ENCODE measurements at regions not wholly inside any gene's neighbourhood (a gene's known extent, or its start where the extent isn't known, plus 50 kb on each side); places are given as distances from the start of the nearest gene placed in this dataset.

DNA sequence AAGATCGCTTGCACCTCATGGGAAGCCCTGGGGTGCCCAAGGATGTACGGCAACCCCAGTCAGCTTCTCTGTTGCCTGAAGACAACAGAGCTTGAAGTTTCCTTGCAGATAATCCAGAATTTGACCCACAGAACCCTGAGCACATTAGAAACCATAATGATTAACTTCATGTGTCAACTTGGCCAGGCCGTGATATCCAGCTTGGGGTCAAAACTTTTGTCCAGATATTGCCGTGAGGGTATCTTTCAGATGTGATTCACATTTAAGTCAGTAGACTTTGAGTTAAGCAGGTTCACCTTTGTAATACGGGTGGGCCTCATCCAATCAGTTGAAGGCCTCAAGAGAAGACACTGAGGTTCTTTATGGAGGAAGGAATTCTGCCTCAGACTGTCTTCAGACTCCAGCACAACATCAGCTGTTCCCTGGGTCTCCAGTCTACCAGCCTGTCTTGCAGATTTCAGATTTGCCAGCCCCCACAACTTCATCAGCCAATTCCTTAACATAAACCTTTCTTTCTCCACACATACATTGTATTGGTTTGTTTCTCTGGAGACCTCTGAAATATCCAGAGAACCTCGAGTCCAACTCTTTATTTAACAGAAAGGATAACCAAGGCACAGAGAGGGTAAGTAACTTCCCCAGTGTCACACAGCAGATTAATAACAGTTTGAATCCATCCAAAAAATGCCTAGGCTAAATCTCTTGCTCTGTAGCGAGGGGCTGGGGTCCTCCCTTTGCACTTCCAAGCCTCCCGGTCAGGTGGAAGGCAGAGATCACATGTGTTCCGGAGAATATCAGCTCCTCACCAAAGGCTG, 171.1 kb downstream of the SALL1 start:
- Histone ChIP-seq H3K4me3 (ENCODE audit: low read depth, low read length) (no peak overlapping the region), H3K36me3 (replicated peaks) (no peaks in the 10 kb centered on the region), H3K27me3 (replicated peaks) (no peaks in the 10 kb centered on the region), H3K27ac (no peak overlapping the region)
- TF ChIP-seq, protein P1, sequence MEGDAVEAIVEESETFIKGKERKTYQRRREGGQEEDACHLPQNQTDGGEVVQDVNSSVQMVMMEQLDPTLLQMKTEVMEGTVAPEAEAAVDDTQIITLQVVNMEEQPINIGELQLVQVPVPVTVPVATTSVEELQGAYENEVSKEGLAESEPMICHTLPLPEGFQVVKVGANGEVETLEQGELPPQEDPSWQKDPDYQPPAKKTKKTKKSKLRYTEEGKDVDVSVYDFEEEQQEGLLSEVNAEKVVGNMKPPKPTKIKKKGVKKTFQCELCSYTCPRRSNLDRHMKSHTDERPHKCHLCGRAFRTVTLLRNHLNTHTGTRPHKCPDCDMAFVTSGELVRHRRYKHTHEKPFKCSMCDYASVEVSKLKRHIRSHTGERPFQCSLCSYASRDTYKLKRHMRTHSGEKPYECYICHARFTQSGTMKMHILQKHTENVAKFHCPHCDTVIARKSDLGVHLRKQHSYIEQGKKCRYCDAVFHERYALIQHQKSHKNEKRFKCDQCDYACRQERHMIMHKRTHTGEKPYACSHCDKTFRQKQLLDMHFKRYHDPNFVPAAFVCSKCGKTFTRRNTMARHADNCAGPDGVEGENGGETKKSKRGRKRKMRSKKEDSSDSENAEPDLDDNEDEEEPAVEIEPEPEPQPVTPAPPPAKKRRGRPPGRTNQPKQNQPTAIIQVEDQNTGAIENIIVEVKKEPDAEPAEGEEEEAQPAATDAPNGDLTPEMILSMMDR (IDR thresholded peaks at IDR 0.05; ENCODE audit: low read depth, low read length, missing control alignments) = no peak
- in situ Hi-C loops (cut with HindIII; ENCODE audit: low pct_ligation_motif_present, low sequenced_read_pairs) = no loop called here
- DNase-seq = no peak

DNA sequence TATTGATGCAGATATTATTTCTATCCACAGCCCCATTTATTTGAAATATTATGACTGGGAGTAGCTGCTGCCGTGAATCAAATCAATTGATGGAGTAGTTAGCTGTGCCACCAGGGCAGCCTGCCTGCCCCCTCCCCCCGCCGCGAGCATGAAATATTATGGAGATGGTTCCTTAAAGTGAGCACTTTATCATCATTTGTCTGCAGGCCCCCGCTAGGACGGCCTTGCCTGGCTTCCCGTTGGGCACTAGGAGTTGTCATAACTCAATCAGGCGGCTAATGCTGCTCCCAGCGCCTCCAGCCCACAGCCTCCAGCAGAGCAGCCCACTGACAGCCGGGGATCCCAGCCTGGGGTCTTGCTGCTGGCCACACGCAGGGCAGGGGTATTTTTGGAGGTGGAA, 173.9 kb downstream of the SALL1 start:
- in situ Hi-C loops (cut with HindIII; ENCODE audit: low pct_ligation_motif_present, low sequenced_read_pairs) = no loop called here
- TF ChIP-seq, protein P1 (IDR thresholded peaks at IDR 0.05; ENCODE audit: low read depth, low read length, missing control alignments) = no peak
- no peak overlapping the region for H3K4me3 ChIP-seq (ENCODE audit: low read depth, low read length)
- no peaks in the 10 kb centered on the region for H3K27me3 ChIP-seq (replicated peaks)
- no peak overlapping the region for H3K27ac ChIP-seq
- no peaks in the 10 kb centered on the region for H3K36me3 ChIP-seq (replicated peaks)
- DNase-seq = no peak

DNA sequence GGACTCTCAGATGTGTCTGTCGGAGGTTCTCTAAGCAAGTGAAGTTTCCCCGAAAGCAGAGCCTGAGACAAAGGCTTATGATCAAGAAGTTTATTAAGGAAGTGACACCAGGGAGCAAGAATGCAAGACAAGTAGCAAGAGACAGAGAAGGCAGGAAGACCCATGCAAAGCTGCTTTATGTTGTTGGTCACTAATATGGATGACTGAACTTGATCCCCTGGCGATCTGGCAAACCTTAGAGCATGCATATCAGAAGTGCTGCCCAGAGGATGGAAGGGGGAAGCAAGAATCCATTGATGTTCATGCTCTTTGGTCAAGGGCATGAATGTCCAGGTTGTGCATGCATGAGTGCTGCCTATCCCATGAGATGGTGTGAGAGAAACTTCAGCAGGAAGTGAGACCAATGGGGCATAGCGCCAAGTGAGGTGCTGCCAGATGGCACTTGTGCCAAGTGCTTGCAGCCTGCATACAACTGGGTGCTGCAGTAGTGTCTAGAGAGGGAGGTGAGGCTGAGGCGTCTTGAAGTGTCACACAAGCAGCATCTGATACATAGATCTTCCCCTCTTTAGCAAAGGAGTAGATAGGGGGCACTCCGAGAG, 176.5 kb downstream of the SALL1 start:
- TF ChIP-seq, protein P1 (IDR thresholded peaks at IDR 0.05; ENCODE audit: low read depth, low read length, missing control alignments) = no peak
- no peak for DNase-seq
- H3K4me3 ChIP-seq (ENCODE audit: low read depth, low read length) = no peak overlapping the region
- no peaks in the 10 kb centered on the region for H3K36me3 ChIP-seq (replicated peaks)
- in situ Hi-C loops (cut with HindIII; ENCODE audit: low pct_ligation_motif_present, low sequenced_read_pairs) = no loop called here
- H3K27me3 ChIP-seq (replicated peaks) = no peaks in the 10 kb centered on the region
- no peak overlapping the region for H3K27ac ChIP-seq

DNA sequence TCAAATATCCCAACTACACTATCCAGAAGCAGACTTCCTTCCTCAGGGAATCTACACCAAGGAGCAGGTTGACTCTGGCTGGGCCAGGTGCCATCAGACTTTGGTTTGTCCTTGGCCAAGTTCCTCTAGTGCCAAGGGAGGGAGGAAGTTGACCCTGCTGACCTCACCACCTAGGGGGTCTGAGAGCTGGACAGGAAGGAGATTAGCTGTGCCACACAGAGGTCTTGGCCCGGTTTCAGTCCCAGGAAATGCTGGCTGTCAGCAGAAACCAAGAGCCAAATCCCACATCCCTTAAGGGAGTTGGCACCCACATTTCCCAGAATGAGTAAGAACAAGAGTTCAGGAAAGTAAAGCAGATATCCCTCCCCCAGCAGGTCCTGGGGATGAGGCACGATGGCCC, 178.2 kb downstream of the SALL1 start:
- no peaks in the 10 kb centered on the region for H3K36me3 ChIP-seq (replicated peaks)
- no peak for DNase-seq
- H3K4me3 ChIP-seq (ENCODE audit: low read depth, low read length) = no peak overlapping the region
- in situ Hi-C loops (cut with HindIII; ENCODE audit: low pct_ligation_motif_present, low sequenced_read_pairs) = no loop called here
- TF ChIP-seq, protein P1 (IDR thresholded peaks at IDR 0.05; ENCODE audit: low read depth, low read length, missing control alignments) = no peak
- no peaks in the 10 kb centered on the region for H3K27me3 ChIP-seq (replicated peaks)
- H3K27ac ChIP-seq = no peak overlapping the region

DNA sequence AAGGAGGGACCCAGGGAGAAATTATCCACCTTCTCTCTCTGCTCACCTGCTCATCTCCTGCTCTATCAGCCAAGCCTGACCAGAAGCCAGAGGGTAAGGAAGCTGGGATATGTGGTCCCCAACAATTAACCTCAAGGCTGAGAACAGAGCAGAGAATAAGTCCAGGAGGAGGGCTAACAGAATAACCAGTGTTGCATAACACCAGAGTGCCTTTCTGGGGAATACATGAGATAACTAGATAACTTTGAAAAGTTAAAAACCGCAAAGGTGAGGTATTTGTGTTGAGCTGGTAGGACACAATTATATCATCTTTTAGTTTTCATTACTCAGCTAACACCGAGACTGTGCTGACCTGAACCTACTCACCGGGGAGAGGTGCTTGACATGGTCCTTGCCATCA, 180.8 kb downstream of the SALL1 start:
- no peaks in the 10 kb centered on the region for H3K27me3 ChIP-seq (replicated peaks)
- TF ChIP-seq, protein P1 (IDR thresholded peaks at IDR 0.05; ENCODE audit: low read depth, low read length, missing control alignments) = no peak
- no peak overlapping the region for H3K27ac ChIP-seq
- no peaks in the 10 kb centered on the region for H3K36me3 ChIP-seq (replicated peaks)
- no peak for DNase-seq
- no peak overlapping the region for H3K4me3 ChIP-seq (ENCODE audit: low read depth, low read length)
- in situ Hi-C loops (cut with HindIII; ENCODE audit: low pct_ligation_motif_present, low sequenced_read_pairs) = no loop called here

All from brain microvascular endothelial cell (primary cell).